Common myeloid progenitor, CD34-positive (primary cell): ENCODE measurements at regions not wholly inside any gene's neighbourhood (a gene's known extent, or its start where the extent isn't known, plus 50 kb on each side); places are given as distances from the start of the nearest gene placed in this dataset.

ENCODE experiments used
- CTCF ChIA-PET: fragments of 350-600 bp; sonication (Branson Sonifier 250); formaldehyde crosslinking; loops from one replicate; lab custom pipeline; 2021; ENCODE audit warnings: antibody characterized with exemption; lab: Charles Lee
- POLR2A ChIA-PET: fragments of 350-600 bp; sonication (Branson Sonifier 250); formaldehyde crosslinking; loops from one replicate; lab custom pipeline; 2021; ENCODE audit warnings: antibody characterized with exemption; lab: Charles Lee
- DNase-seq, 3 donors: peaks; one replicate each; pipeline versions ENCODE4 v3.0.0 to v3.0.0-alpha.2; 2013
- H3K27ac ChIP-seq, 2 experiments: 1 replicate in 1 of 2; 2 replicates in 1 of 2; pipeline ENCODE4 v1.7.0; 2013; ENCODE audit warnings: inconsistent platforms in 2 of 2, low read length in 2 of 2, mild to moderate bottlenecking in 2 of 2, low read depth in 1 of 2, moderate library complexity in 1 of 2; ENCODE audit not compliant: severe bottlenecking in 2 of 2, insufficient read depth in 1 of 2, poor library complexity in 1 of 2
- H3K27me3 ChIP-seq, 5 experiments: replicated peaks in 2 of 5; 1 replicate in 3 of 5; 2 replicates in 2 of 5; pipeline versions ENCODE4 v1.6.1 to v1.7.0; 2013; ENCODE audit warnings: low read length in 4 of 5, mild to moderate bottlenecking in 2 of 5, moderate library complexity in 2 of 5, inconsistent platforms in 1 of 5; ENCODE audit not compliant: insufficient read depth in 5 of 5, control insufficient read depth in 4 of 5
- H3K36me3 ChIP-seq, 4 experiments: 1 replicate in 2 of 4; 2 replicates in 2 of 4; pipeline versions ENCODE4 v1.6.1 to v1.7.0; 2013; ENCODE audit warnings: low read length in 3 of 4, control low read depth in 1 of 4, mild to moderate bottlenecking in 1 of 4; ENCODE audit not compliant: control insufficient read depth in 4 of 4, insufficient read depth in 4 of 4
- H3K4me1 ChIP-seq, 4 experiments: 1 replicate in 3 of 4; 2 replicates in 1 of 4; pipeline versions ENCODE4 v1.6.1 to v1.7.1; 2013; ENCODE audit warnings: low read length in 3 of 4, mild to moderate bottlenecking in 3 of 4, control low read depth in 1 of 4, inconsistent platforms in 1 of 4, moderate library complexity in 1 of 4; ENCODE audit not compliant: control insufficient read depth in 4 of 4, insufficient read depth in 4 of 4; ENCODE audit errors: control extremely low read depth in 1 of 4
- H3K4me3 ChIP-seq, 7 experiments: 1 replicate in 4 of 7; 2 replicates in 3 of 7; pipeline versions ENCODE4 v1.5.1 to v1.7.0; 2013; ENCODE audit warnings: mild to moderate bottlenecking in 7 of 7, low read length in 6 of 7, moderate library complexity in 6 of 7, inconsistent platforms in 2 of 7, low read depth in 2 of 7, control low read depth in 1 of 7; ENCODE audit not compliant: insufficient read depth in 4 of 7, control insufficient read depth in 1 of 7; ENCODE audit errors: extremely low read depth in 1 of 7
- H3K9me3 ChIP-seq, 5 experiments: 1 replicate in 4 of 5; 2 replicates in 1 of 5; pipeline versions ENCODE4 v1.6.1 to v1.7.1; 2013; ENCODE audit warnings: low read length in 4 of 5, mild to moderate bottlenecking in 2 of 5, inconsistent platforms in 1 of 5, low read depth in 1 of 5, moderate library complexity in 1 of 5; ENCODE audit not compliant: control insufficient read depth in 4 of 5, insufficient read depth in 2 of 5; ENCODE audit errors: control extremely low read depth in 1 of 5
- WGBS: methylation state at CpG from one replicate; pipeline ENCODE4 v1.1.5; 2013; ENCODE audit not compliant: insufficient coverage; 5-methylcytosine and 5-hydroxymethylcytosine counted together

- H3K27ac ChIP-seq = no peak overlapping the region
- POLR2A ChIA-PET = no interaction called here
- 82% methylated on average over 1 of the region's 1 CpG for WGBS
- no peaks in the 10 kb centered on the region for H3K4me1 ChIP-seq
- H3K27me3 ChIP-seq = no peaks in the 10 kb centered on the region
- H3K36me3 ChIP-seq = no peaks in the 10 kb centered on the region
- CTCF ChIA-PET = no interaction called here
- H3K9me3 ChIP-seq = peaks cover 0 to 4% (median 0%) of the 10 kb centered on the region in 5 experiments
- no peak for DNase-seq
- no peak overlapping the region for H3K4me3 ChIP-seq
Measured at GRCh38 chr14:37695866-37696265, 100.4 kb downstream of the TTC6 start.

GRCh38 chr14:37697489-37698121, 102.2 kb downstream of the TTC6 start:
- Histone ChIP-seq H3K4me3 (no peak overlapping the region), H3K27me3 (no peaks in the 10 kb centered on the region), H3K4me1 (no peaks in the 10 kb centered on the region), H3K27ac (no peak overlapping the region), H3K36me3 (no peaks in the 10 kb centered on the region), H3K9me3 (peaks cover 0 to 4% (median 0%) of the 10 kb centered on the region in 5 experiments)
- ChIA-PET POLR2A (no interaction called here), CTCF (no interaction called here)
- DNase-seq = no peak

GRCh38 chr14:37698840-37699777, 103.7 kb downstream of the TTC6 start:
- Histone ChIP-seq H3K4me1 (no peaks in the 10 kb centered on the region), H3K27me3 (peaks cover 0 to 1% (median 0%) of the 10 kb centered on the region in 5 experiments), H3K4me3 (no peak overlapping the region), H3K9me3 (no peaks in the 10 kb centered on the region), H3K36me3 (no peaks in the 10 kb centered on the region), H3K27ac (no peak overlapping the region)
- ChIA-PET CTCF (interaction anchor here (1.1 kb wide), 1 partner anchor 8 kb away, joined by 4 read pairs; no protein-coding TSS in a partner anchor), POLR2A (no interaction called here)
- WGBS = 93% methylated on average over 4 of the region's 4 CpGs
- no peak for DNase-seq

GRCh38 chr14:37707716-37708115, 112.3 kb downstream of the TTC6 start:
- Histone ChIP-seq H3K9me3 (no peaks in the 10 kb centered on the region), H3K27ac (no peak overlapping the region), H3K36me3 (no peaks in the 10 kb centered on the region), H3K4me1 (no peaks in the 10 kb centered on the region), H3K4me3 (no peak overlapping the region), H3K27me3 (peaks cover 0 to 10% (median 2%) of the 10 kb centered on the region in 5 experiments)
- WGBS = no CpG with 5 or more reads among the region's 2 CpGs
- ChIA-PET POLR2A (no interaction called here), CTCF (no interaction called here)
- DNase-seq = no peak

- DNase-seq = no peak
- Histone ChIP-seq H3K36me3 (no peaks in the 10 kb centered on the region), H3K9me3 (no peaks in the 10 kb centered on the region), H3K4me3 (no peak overlapping the region), H3K27me3 (peaks cover 0 to 10% (median 2%) of the 10 kb centered on the region in 5 experiments), H3K4me1 (no peaks in the 10 kb centered on the region), H3K27ac (no peak overlapping the region)
- CTCF ChIA-PET = no interaction called here
- POLR2A ChIA-PET = no interaction called here
- WGBS = no CpG with 5 or more reads among the region's 2 CpGs
Measured at GRCh38 chr14:37708481-37708880, 113.1 kb downstream of the TTC6 start.

GRCh38 chr14:37709419-37710195, 114.2 kb downstream of the TTC6 start:
- no peaks in the 10 kb centered on the region for H3K36me3 ChIP-seq
- no peak overlapping the region for H3K4me3 ChIP-seq
- no peaks in the 10 kb centered on the region for H3K9me3 ChIP-seq
- peak in 1 of 3 donors; percentile 1 for DNase-seq
- POLR2A ChIA-PET = no interaction called here
- H3K4me1 ChIP-seq = no peaks in the 10 kb centered on the region
- H3K27me3 ChIP-seq = peaks cover 0 to 8% (median 2%) of the 10 kb centered on the region in 5 experiments
- WGBS = 100% methylated on average over 2 of the region's 3 CpGs
- CTCF ChIA-PET = no interaction called here
- H3K27ac ChIP-seq = no peak overlapping the region
